ENCODE measurements at regions not wholly inside any gene's neighbourhood (a gene's known extent, or its start where the extent isn't known, plus 50 kb on each side); places are given as distances from the start of the nearest gene placed in this dataset.

GRCh38 chr12:92029902-92030586, 115.6 kb downstream of the BTG1 start:
- DNase-seq, result no peak

GRCh38 chr12:92029136-92029535, 116.5 kb downstream of the BTG1 start:
- no peak for DNase-seq

- DNase-seq, result peak; percentile 64
Measured at GRCh38 chr12:92028441-92028709, 117.3 kb downstream of the BTG1 start.

GRCh38 chr12:92027701-92028440, 117.8 kb downstream of the BTG1 start:
- no peak for DNase-seq

GRCh38 chr12:92027243-92027642, 118.4 kb downstream of the BTG1 start:
- DNase-seq, result no peak

- DNase-seq, result no peak
Measured at GRCh38 chr12:92025462-92026207, 120.0 kb downstream of the BTG1 start.

GRCh38 chr12:92022093-92022492, 123.6 kb downstream of the BTG1 start:
- no peak for DNase-seq

- no peak for DNase-seq
Measured at GRCh38 chr12:92021666-92022035, 124.0 kb downstream of the BTG1 start.

- DNase-seq, result no peak
Measured at GRCh38 chr12:92020983-92021665, 124.5 kb downstream of the BTG1 start.

GRCh38 chr12:92019491-92020277, 126.0 kb downstream of the BTG1 start:
- DNase-seq, result no peak

- no peak for DNase-seq
Measured at GRCh38 chr12:92012691-92013090, 133.0 kb downstream of the BTG1 start.

GRCh38 chr12:92010853-92011701, 134.6 kb downstream of the BTG1 start:
- no peak for DNase-seq

GRCh38 chr12:92010368-92010767, 135.3 kb downstream of the BTG1 start:
- no peak for DNase-seq

- DNase-seq, result no peak
Measured at GRCh38 chr12:92008345-92008744, 137.3 kb downstream of the BTG1 start.

GRCh38 chr12:92007787-92008186, 137.9 kb downstream of the BTG1 start:
- DNase-seq, result no peak

- no peak for DNase-seq
Measured at GRCh38 chr12:92003701-92004100, 141.9 kb downstream of the BTG1 start.

- DNase-seq, result no peak
Measured at GRCh38 chr12:92002673-92003382, 142.8 kb downstream of the BTG1 start.

GRCh38 chr12:92002195-92002649, 143.4 kb downstream of the BTG1 start:
- peak; percentile 61 for DNase-seq

- DNase-seq, result peak; percentile 60
Measured at GRCh38 chr12:92000597-92000996, 145.0 kb downstream of the BTG1 start.

- DNase-seq, result no peak
Measured at GRCh38 chr12:91999823-92000222, 145.8 kb downstream of the BTG1 start.

GRCh38 chr12:91998316-91998715, 147.3 kb downstream of the BTG1 start:
- DNase-seq, result no peak

All from fibroblast of skin of right biceps (primary cell).